HG03469 (cell line): ENCODE measurements at regions not wholly inside any gene's neighbourhood (a gene's known extent, or its start where the extent isn't known, plus 50 kb on each side); places are given as distances from the start of the nearest gene placed in this dataset.

ENCODE experiments used
- ATAC-seq: cut with Tn5 transposase; IDR thresholded peaks from one replicate; pipeline ENCODE4 v1.9.1; 2021; ENCODE audit warnings: mild to moderate bottlenecking, moderate library complexity, moderate number of reproducible peaks; ENCODE audit not compliant: unreplicated experiment

GRCh38 chr1:3954170-3955169 is 54.4 kb upstream of the C1orf174 start:
- ATAC-seq = no peak

GRCh38 chr1:3955196-3955772 is 55.2 kb upstream of the C1orf174 start:
- no peak for ATAC-seq

GRCh38 chr1:3956527-3957170 is 56.6 kb upstream of the C1orf174 start:
- no peak for ATAC-seq

GRCh38 chr1:3959361-3959760 is 59.3 kb upstream of the C1orf174 start:
- no peak for ATAC-seq

GRCh38 chr1:3963554-3963953 is 63.5 kb upstream of the C1orf174 start:
- no peak for ATAC-seq

GRCh38 chr1:3965693-3966092 is 65.6 kb upstream of the C1orf174 start:
- no peak for ATAC-seq

GRCh38 chr1:3968851-3969250 is 68.8 kb upstream of the C1orf174 start:
- ATAC-seq = no peak

- ATAC-seq = no peak
These were observed 71.9 kb upstream of the C1orf174 start for GRCh38 chr1:3971981-3972380.

GRCh38 chr1:3975903-3976630 is 76.0 kb upstream of the C1orf174 start:
- no peak for ATAC-seq

- ATAC-seq = no peak
These were observed 76.7 kb upstream of the C1orf174 start for GRCh38 chr1:3976821-3977220.

GRCh38 chr1:3978196-3978989 is 78.3 kb upstream of the C1orf174 start:
- no peak for ATAC-seq

- ATAC-seq = no peak
These were observed 78.9 kb upstream of the C1orf174 start for GRCh38 chr1:3978990-3979325.

- no peak for ATAC-seq
These were observed 81.2 kb upstream of the C1orf174 start for GRCh38 chr1:3981261-3981660.

- no peak for ATAC-seq
These were observed 81.9 kb upstream of the C1orf174 start for GRCh38 chr1:3981746-3982505.

- no peak for ATAC-seq
These were observed 83.1 kb upstream of the C1orf174 start for GRCh38 chr1:3983181-3983580.

GRCh38 chr1:3984586-3984985 is 84.5 kb upstream of the C1orf174 start:
- ATAC-seq = no peak

- no peak for ATAC-seq
These were observed 86.7 kb upstream of the C1orf174 start for GRCh38 chr1:3986686-3987218.

GRCh38 chr1:3987669-3988235 is 87.7 kb upstream of the C1orf174 start:
- ATAC-seq = no peak

- ATAC-seq = no peak
These were observed 88.4 kb upstream of the C1orf174 start for GRCh38 chr1:3988431-3988830.
